ENCODE measurements at regions not wholly inside any gene's neighbourhood (a gene's known extent, or its start where the extent isn't known, plus 50 kb on each side); places are given as distances from the start of the nearest gene placed in this dataset.

GRCh38 chr12:22116376-22116775 is 70.4 kb downstream of the CMAS start:
- no peak for TF ChIP-seq RAD51 (IDR thresholded peaks at IDR 0.05)
- TF ChIP-seq MXI1 (IDR thresholded peaks at IDR 0.05; ENCODE audit: low read depth, low read length) = no peak
- TF ChIP-seq HDGF (IDR thresholded peaks at IDR 0.05) = no peak

All from GM12878 (cell line).